SK-N-SH treated with all-trans-retinoic acid at 6 μM for 48 hours (cell line): ENCODE measurements at regions not wholly inside any gene's neighbourhood (a gene's known extent, or its start where the extent isn't known, plus 50 kb on each side); places are given as distances from the start of the nearest gene placed in this dataset.

ENCODE experiments used
- ARNTL ChIP-seq: fragments of 450-650 bp; formaldehyde crosslinking; IDR thresholded peaks from 2 replicates; pipeline ENCODE4 v1.5.0; 2020; ENCODE audit warnings: low read depth, mild to moderate bottlenecking, moderate library complexity, borderline replicate concordance
- BACH2 ChIP-seq: fragments of 250-450 bp; sonication (Bioruptor Pico); IDR thresholded peaks from 2 replicates; pipeline ENCODE4 v1.9.0; 2021; ENCODE audit warnings: mild to moderate bottlenecking, borderline replicate concordance
- CSDC2 ChIP-seq: fragments of 250-450 bp; sonication (Bioruptor Pico); IDR thresholded peaks from 2 replicates; pipeline ENCODE4 v1.5.0; 2020; ENCODE audit warnings: mild to moderate bottlenecking, moderate library complexity
- ESRRG ChIP-seq: fragments of 250-450 bp; sonication (Bioruptor Pico); IDR thresholded peaks from 2 replicates; pipeline ENCODE4 v1.6.1; 2021; ENCODE audit warnings: mild to moderate bottlenecking
- OSR1 ChIP-seq: fragments of 250-450 bp; sonication (Bioruptor Pico); IDR thresholded peaks from 2 replicates; pipeline ENCODE4 v1.8.0; 2022; ENCODE audit warnings: moderate library complexity, mild to moderate bottlenecking, inconsistent platforms
- PPARA ChIP-seq: fragments of 250-450 bp; sonication (Bioruptor Pico); IDR thresholded peaks from 2 replicates; pipeline ENCODE4 v1.5.0; 2020; ENCODE audit warnings: mild to moderate bottlenecking, borderline replicate concordance
- RARB ChIP-seq: fragments of 250-450 bp; sonication (Bioruptor Pico); IDR thresholded peaks from 2 replicates; pipeline ENCODE4 v1.8.0; 2021; ENCODE audit warnings: mild to moderate bottlenecking, moderate library complexity
- SNAI2 ChIP-seq: fragments of 250-450 bp; sonication (Bioruptor Pico); IDR thresholded peaks from 2 replicates; pipeline ENCODE4 v1.5.0; 2020; ENCODE audit warnings: mild to moderate bottlenecking, moderate library complexity
- TOX ChIP-seq: fragments of 250-450 bp; sonication (Bioruptor Pico); IDR thresholded peaks from 2 replicates; pipeline ENCODE4 v1.8.0; 2021; ENCODE audit warnings: mild to moderate bottlenecking, moderate library complexity, borderline replicate concordance
- ZC3H10 ChIP-seq: fragments of 250-450 bp; sonication (Bioruptor Pico); IDR thresholded peaks from 2 replicates; pipeline ENCODE4 v1.5.1; 2021; ENCODE audit warnings: mild to moderate bottlenecking, moderate library complexity
- ZFP3 ChIP-seq: fragments of 250-450 bp; sonication (Bioruptor Pico); IDR thresholded peaks from 2 replicates; pipeline ENCODE4 v1.5.0; 2020; ENCODE audit warnings: mild to moderate bottlenecking, moderate library complexity
- ZNF70 ChIP-seq: fragments of 450-650 bp; formaldehyde crosslinking; IDR thresholded peaks from 2 replicates; pipeline ENCODE4 v1.5.0; 2020; ENCODE audit warnings: mild to moderate bottlenecking, moderate library complexity
- TF ChIP-seq, protein P1 (sequence below): fragments of 250-450 bp; sonication (Bioruptor Pico); IDR thresholded peaks from 2 replicates; pipeline ENCODE4 v1.8.0; 2020; ENCODE audit warnings: mild to moderate bottlenecking, moderate library complexity, borderline replicate concordance

DNA sequence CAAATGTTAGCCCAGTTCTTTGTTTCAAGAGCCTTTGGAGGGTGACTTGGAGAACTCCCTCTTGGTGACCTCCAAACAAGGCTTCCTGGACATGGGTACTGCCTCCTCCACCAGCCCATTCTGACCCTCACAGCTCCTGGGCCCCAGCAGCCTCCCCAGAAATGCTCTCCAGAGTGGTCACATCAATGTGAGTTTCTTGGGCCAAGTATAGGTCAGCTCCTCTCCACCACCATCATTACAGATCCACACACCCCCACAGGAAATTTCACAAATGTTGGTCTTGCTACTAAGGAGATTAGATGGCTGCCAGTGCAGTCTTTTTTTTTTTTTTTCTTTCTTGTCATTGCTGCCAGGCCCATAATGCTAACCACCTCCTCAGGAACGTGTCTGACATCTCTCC lies 410.7 kb downstream of the DTWD2 start:
- TF ChIP-seq ESRRG (CRISPR knock-in tag) (no peak), TOX (CRISPR knock-in tag) (no peak), ZNF70 (CRISPR knock-in tag) (no peak), RARB (CRISPR knock-in tag) (no peak), ARNTL (CRISPR knock-in tag) (no peak), CSDC2 (CRISPR knock-in tag) (no peak), ZFP3 (CRISPR knock-in tag) (no peak), SNAI2 (no peak), BACH2 (no peak), ZC3H10 (no peak), PPARA (CRISPR knock-in tag) (no peak), OSR1 (CRISPR knock-in tag) (no peak)
- TF ChIP-seq, protein P1, sequence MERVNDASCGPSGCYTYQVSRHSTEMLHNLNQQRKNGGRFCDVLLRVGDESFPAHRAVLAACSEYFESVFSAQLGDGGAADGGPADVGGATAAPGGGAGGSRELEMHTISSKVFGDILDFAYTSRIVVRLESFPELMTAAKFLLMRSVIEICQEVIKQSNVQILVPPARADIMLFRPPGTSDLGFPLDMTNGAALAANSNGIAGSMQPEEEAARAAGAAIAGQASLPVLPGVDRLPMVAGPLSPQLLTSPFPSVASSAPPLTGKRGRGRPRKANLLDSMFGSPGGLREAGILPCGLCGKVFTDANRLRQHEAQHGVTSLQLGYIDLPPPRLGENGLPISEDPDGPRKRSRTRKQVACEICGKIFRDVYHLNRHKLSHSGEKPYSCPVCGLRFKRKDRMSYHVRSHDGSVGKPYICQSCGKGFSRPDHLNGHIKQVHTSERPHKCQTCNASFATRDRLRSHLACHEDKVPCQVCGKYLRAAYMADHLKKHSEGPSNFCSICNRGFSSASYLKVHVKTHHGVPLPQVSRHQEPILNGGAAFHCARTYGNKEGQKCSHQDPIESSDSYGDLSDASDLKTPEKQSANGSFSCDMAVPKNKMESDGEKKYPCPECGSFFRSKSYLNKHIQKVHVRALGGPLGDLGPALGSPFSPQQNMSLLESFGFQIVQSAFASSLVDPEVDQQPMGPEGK (CRISPR knock-in tag) = no peak
